ENCODE measurements at regions not wholly inside any gene's neighbourhood (a gene's known extent, or its start where the extent isn't known, plus 50 kb on each side); places are given as distances from the start of the nearest gene placed in this dataset.

DNA sequence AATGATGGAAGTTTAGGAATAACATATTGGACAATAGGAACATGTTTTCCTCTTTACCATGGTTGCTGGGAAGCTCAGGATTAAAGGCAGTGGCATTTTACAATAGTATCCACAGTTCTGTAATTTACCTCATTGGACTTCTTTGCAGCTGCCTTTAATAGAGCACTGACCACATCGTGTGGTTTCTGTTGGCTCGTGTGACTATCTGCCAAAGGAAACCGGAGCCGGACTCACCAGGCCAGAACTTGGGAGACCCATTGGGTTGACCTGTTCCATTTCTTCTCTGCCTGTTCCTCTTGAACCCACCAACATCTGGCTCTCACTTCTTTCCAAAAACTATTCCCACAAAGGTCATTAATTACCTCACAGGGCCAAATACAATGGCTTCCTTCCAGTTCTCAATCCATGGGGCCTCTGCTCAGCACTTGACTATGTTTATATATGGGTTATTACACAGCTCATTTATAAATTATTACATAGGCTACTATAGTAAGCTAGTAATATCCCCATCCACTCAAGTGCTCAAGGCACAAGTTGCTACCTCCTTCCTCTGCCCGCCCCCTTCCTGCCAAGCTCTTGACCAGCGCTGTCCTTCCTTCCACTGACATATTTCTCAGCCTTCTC lies 121.5 kb upstream of the VASH1 start:
- Mint-ChIP-seq H3K4me3 (no peak overlapping the region), H3K36me3 (ENCODE audit: low read depth) (no peaks in the 10 kb centered on the region), H3K4me1 (ENCODE audit: low read depth) (no peaks in the 10 kb centered on the region), H3K9me3 (peaks cover 2% of the 10 kb centered on the region), H3K27me3 (peaks cover 24% of the 10 kb centered on the region), H3K27ac (no peak overlapping the region)
- DNase-seq = no peak

DNA sequence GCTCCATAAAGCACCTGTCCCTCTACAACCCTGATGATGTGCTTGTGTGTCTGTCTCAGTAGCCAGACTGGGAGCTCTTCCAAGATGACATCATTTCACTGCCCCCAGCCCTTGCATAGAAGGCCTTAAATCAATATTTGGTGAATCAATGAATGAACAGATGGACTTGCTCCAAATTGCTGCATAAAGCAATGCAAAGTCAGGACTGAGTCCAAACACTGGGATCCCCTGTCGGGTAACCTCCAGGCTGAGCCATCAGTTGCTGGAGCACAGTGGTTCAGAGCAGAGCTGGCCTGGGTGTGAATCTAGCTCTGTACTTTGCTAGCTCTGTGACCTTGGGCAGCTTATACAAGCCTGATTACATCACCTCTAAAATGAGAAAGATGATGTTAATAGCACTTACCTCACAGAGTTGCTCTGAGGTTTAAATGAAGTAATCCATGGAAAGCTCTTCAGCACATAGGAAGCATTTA lies 120.3 kb upstream of the VASH1 start:
- Mint-ChIP-seq H3K27me3 (peaks cover 28% of the 10 kb centered on the region), H3K36me3 (ENCODE audit: low read depth) (no peaks in the 10 kb centered on the region), H3K4me3 (no peak overlapping the region), H3K9me3 (peaks cover 2% of the 10 kb centered on the region), H3K4me1 (ENCODE audit: low read depth) (no peaks in the 10 kb centered on the region), H3K27ac (no peak overlapping the region)
- no peak for DNase-seq

DNA sequence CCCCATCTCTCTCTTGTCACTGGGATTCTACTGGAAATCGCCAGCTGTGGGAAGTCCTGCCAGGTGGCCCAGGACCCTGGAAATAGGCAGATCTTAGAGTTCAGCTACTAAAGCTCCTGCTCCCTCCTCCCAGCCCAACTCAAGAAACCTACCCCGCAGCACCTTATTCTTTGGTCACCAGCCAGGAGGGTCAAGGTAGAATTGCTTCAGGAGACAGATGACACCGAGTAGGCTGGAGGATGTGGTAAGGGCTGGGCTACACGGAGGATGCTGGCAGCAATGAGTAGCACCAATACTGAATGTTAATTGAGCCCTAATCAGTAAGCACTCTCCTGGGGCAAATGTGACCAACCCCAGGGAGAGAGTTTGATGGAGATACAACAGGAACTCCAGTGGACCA lies 119.7 kb upstream of the VASH1 start:
- Mint-ChIP-seq H3K27ac (no peak overlapping the region), H3K4me3 (no peak overlapping the region), H3K9me3 (peaks cover 2% of the 10 kb centered on the region), H3K36me3 (ENCODE audit: low read depth) (no peaks in the 10 kb centered on the region), H3K4me1 (ENCODE audit: low read depth) (no peaks in the 10 kb centered on the region), H3K27me3 (peaks cover 27% of the 10 kb centered on the region)
- no peak for DNase-seq

DNA sequence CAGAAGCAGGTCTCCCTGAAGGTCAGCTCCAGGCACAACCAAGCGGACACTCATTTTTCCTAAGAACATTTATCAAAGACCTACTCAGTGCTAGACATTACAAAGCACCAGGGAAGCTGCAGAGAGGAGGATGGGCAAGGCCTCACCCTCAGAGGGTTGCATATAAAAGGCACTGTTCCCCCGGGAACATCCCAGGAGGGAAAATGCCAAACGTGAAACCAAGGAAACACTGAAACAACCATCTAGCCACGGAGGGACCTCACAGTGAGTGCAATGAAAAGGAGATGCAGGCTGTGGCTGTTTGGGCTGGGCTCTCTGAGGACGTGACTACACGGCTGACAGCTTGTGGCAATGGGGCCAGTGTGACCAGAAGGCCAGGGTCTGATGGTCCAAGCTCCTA lies 117.4 kb upstream of the VASH1 start:
- Mint-ChIP-seq H3K4me3 (no peak overlapping the region), H3K4me1 (ENCODE audit: low read depth) (no peaks in the 10 kb centered on the region), H3K27ac (no peak overlapping the region), H3K9me3 (no peaks in the 10 kb centered on the region), H3K36me3 (ENCODE audit: low read depth) (no peaks in the 10 kb centered on the region), H3K27me3 (peaks cover 27% of the 10 kb centered on the region)
- DNase-seq = no peak

DNA sequence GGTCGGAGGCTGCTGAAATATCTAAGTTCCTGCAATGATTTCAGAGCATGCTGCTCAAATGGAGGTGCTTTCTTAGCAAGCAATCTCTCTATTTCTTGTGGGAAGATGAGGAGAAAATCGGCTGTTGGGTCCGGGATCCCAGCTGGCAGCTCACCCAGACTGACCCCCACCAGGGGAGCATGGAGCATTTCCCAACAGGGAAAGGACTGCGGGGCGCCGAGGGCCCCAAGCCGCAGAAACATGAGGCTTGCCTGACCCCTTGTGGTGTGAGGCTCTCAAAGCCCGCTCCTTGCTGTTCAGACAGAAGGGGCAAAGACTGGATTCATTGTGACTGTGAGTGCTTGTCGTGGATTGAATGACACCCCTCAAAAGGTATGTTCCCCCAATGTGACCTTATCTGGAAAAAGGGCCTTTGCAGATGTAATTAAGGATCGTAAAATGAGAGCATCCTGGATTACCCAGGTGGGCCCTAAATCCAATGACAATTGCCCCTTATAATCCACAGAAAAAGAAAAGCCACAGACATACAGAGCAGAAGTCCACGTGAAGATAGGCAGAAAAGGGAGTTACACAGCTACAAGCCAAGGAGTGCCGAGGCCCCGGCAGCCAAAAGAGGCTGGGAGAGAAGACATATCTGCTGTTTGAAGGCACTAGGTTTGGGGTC lies 116.3 kb upstream of the VASH1 start:
- no peaks in the 10 kb centered on the region for H3K9me3 Mint-ChIP-seq
- no peak for DNase-seq
- H3K4me1 Mint-ChIP-seq (ENCODE audit: low read depth) = no peaks in the 10 kb centered on the region
- H3K27ac Mint-ChIP-seq = no peak overlapping the region
- H3K4me3 Mint-ChIP-seq = no peak overlapping the region
- no peaks in the 10 kb centered on the region for H3K36me3 Mint-ChIP-seq (ENCODE audit: low read depth)
- H3K27me3 Mint-ChIP-seq = peaks cover 27% of the 10 kb centered on the region

DNA sequence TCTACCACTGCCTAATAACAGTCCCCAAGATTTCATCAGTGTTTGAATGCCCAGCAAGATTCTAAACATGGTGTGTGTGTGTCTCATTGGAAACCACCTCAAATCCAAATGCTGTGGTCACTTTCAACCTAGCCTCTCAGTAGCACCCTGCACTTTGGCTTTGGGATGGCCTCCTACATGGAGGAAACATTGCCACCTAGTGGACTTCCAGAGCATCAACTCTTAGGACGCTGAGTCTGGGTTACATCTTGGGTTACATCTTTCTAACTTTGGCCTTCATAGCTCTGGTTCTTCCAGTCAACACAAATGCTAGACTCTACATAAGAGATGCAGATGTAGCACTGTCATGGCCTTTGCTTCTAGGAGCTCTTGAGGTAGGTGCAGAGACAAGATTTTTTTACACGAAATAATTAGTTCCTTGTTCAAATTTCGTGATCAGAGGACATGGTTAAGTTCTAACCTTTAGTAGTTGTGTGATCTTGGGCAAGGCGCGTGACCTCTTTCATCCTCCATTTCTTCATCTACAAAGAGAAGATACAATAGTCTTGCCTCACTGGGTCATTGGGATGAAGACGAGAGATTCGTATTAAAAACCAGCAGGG lies 113.5 kb upstream of the VASH1 start:
- H3K36me3 Mint-ChIP-seq (ENCODE audit: low read depth) = no peaks in the 10 kb centered on the region
- no peak overlapping the region for H3K27ac Mint-ChIP-seq
- DNase-seq = no peak
- H3K27me3 Mint-ChIP-seq = peaks cover 22% of the 10 kb centered on the region
- no peaks in the 10 kb centered on the region for H3K4me1 Mint-ChIP-seq (ENCODE audit: low read depth)
- no peaks in the 10 kb centered on the region for H3K9me3 Mint-ChIP-seq
- no peak overlapping the region for H3K4me3 Mint-ChIP-seq

DNA sequence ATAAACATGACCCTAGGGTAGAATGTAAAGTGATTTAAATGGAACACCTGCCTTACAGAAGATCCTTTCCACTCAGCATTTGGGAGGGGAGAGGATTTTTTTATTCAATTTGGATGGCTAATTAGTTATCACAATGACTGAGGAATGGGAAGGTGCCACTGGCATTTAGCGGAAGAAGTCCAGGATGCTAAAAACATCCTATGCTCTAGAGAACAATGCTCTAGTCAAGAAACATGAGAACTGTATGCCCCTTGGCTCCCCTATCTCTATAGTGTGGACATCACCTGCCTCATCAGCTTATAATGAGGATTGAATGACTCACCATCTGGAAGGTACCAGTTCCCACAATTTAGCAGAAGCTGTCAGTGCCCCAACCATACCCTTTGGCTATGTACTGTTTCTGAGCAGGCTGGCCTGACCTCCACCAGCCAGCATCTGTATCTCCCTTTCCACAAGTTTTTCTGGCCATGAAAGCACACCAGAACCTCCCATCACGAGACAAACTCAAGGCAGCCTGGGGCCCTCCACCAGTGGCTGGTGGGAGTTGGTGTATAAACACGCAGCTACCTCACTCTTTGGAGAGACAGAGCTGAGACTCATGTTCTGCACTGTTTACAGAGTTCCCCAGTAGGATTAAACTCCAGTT lies 109.7 kb upstream of the VASH1 start:
- Mint-ChIP-seq H3K9me3 (no peaks in the 10 kb centered on the region), H3K36me3 (ENCODE audit: low read depth) (no peaks in the 10 kb centered on the region), H3K27me3 (peaks cover 9% of the 10 kb centered on the region), H3K27ac (no peak overlapping the region), H3K4me1 (ENCODE audit: low read depth) (no peaks in the 10 kb centered on the region), H3K4me3 (no peak overlapping the region)
- DNase-seq = no peak

DNA sequence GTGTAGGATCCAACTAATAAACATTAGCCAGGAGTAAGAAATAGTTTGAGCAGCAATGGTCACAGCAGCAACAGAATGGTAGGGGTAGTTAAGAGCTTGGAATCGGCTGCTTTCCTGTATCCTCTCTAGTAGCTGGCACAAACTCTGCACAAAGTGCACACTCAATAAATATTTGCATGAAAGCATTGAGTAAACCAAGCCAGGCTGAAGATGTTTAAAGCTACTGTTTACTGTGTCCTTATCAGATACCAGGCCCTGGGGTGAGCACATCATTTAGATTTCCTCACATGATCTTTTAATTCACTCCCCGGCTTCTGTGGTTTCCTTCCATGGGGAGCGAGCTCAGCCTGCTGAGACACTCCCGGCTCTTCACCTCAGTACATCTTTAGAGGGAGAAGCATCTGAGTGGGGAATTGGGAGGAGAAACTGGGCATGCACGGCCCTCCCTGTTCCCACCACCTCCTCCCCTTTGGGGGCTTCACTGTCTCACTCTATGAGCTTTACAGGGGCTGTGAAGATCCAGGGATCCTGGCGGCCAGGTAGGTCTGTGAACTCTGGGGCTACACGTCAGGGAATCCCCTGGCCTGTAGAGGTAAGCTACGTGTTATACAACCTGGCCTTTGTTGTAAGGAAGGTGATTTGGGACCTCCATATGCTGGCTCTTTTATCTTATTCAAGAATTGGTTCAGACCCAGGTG lies 107.2 kb upstream of the VASH1 start:
- no peaks in the 10 kb centered on the region for H3K36me3 Mint-ChIP-seq (ENCODE audit: low read depth)
- DNase-seq = no peak
- peaks cover 7% of the 10 kb centered on the region for H3K27me3 Mint-ChIP-seq
- H3K9me3 Mint-ChIP-seq = peaks cover 1% of the 10 kb centered on the region
- no peak overlapping the region for H3K27ac Mint-ChIP-seq
- no peaks in the 10 kb centered on the region for H3K4me1 Mint-ChIP-seq (ENCODE audit: low read depth)
- no peak overlapping the region for H3K4me3 Mint-ChIP-seq

DNA sequence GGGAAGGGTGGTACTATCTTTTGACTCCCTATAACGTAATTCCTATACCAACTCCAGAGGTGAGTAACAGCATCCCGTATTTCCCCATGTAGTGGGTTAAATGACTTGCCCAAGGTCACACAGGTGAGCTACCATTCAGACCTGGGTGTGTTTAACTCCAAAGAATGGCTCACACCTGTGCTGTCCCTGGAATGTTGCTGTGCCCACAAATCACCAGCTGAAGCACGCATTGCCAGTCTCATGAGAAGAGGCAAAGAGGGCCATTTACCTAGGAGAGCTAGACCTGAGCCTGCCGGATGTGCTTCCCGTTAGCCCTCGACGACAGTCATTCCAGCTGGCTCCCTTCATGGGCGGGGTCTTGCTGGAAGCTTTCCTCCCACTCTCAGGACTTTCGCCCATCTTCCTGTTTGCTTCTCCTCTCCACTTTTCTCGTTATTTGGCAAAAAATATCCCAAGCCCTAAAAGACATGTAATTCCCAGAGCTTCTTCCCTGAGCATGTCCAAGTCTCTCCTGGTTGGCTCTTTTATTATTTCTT lies 106.6 kb upstream of the VASH1 start:
- no peaks in the 10 kb centered on the region for H3K36me3 Mint-ChIP-seq (ENCODE audit: low read depth)
- no peak for DNase-seq
- H3K27ac Mint-ChIP-seq = no peak overlapping the region
- H3K4me3 Mint-ChIP-seq = no peak overlapping the region
- no peaks in the 10 kb centered on the region for H3K4me1 Mint-ChIP-seq (ENCODE audit: low read depth)
- H3K27me3 Mint-ChIP-seq = peaks cover 10% of the 10 kb centered on the region
- peaks cover 4% of the 10 kb centered on the region for H3K9me3 Mint-ChIP-seq

DNA sequence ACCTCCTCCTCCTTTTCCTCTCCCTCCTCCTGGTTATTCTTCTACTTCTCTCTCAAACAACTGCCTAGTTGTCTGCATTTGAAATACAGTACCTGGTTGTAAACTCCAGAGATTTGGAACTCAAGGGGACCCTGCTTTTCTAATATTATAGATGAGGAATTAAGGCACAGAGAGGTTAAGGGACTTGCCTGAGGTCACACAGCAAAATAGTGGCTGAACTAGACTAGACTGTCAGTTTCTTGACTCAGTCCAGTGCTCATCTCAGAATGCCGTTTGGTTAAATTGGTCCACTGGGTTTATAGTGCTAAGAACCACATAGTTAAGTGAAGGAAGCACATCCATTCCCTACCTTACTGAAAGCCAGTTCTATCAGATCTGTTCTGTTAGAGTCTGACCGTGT lies 105.9 kb upstream of the VASH1 start:
- Mint-ChIP-seq H3K9me3 (peaks cover 4% of the 10 kb centered on the region), H3K27ac (no peak overlapping the region), H3K27me3 (peaks cover 16% of the 10 kb centered on the region), H3K36me3 (ENCODE audit: low read depth) (no peaks in the 10 kb centered on the region), H3K4me3 (no peak overlapping the region), H3K4me1 (ENCODE audit: low read depth) (no peaks in the 10 kb centered on the region)
- DNase-seq = no peak

DNA sequence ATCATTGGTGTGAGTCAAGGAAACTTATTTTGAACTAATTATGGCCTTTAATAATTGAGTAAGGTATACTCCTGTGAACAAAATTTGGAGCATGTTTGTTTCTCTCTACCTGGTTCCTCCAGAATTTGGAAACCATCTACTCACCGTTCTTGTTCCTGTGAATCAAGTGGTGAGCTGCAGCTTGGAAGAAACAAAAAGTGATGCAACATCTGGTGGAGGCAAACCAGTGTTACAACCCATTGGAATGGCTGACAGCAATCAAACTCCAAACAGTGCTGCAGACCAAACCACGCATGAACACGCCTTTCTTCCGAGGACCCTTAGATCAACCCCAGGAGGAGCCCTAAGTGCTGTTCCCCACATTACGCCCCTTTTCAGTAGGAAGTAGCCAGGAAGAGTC lies 104.7 kb upstream of the VASH1 start:
- H3K4me3 Mint-ChIP-seq = no peak overlapping the region
- peaks cover 4% of the 10 kb centered on the region for H3K9me3 Mint-ChIP-seq
- no peaks in the 10 kb centered on the region for H3K4me1 Mint-ChIP-seq (ENCODE audit: low read depth)
- no peak for DNase-seq
- H3K36me3 Mint-ChIP-seq (ENCODE audit: low read depth) = no peaks in the 10 kb centered on the region
- H3K27me3 Mint-ChIP-seq = peaks cover 21% of the 10 kb centered on the region
- H3K27ac Mint-ChIP-seq = no peak overlapping the region

DNA sequence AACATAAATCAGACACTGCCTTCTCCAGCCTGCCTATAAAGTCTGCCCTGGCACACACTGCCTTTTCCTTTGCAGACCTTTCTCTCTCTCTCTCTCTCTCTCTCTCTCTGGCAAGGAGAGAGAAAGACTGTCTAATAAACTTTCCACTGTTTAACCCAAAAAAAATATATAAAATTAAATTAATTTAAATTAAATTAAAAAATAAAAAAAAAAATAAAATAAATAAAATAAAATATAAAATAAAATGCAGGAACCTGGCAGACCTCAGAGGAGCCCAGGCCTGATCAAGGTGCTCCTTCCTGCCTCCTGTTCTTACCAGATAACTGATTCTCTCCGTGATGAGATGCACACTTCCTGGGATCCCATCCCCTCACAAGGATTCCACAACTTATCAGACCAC lies 103.9 kb upstream of the VASH1 start:
- no peaks in the 10 kb centered on the region for H3K36me3 Mint-ChIP-seq (ENCODE audit: low read depth)
- no peak overlapping the region for H3K4me3 Mint-ChIP-seq
- H3K4me1 Mint-ChIP-seq (ENCODE audit: low read depth) = no peaks in the 10 kb centered on the region
- H3K9me3 Mint-ChIP-seq = peaks cover 4% of the 10 kb centered on the region
- DNase-seq = no peak
- H3K27ac Mint-ChIP-seq = no peak overlapping the region
- H3K27me3 Mint-ChIP-seq = peaks cover 27% of the 10 kb centered on the region

DNA sequence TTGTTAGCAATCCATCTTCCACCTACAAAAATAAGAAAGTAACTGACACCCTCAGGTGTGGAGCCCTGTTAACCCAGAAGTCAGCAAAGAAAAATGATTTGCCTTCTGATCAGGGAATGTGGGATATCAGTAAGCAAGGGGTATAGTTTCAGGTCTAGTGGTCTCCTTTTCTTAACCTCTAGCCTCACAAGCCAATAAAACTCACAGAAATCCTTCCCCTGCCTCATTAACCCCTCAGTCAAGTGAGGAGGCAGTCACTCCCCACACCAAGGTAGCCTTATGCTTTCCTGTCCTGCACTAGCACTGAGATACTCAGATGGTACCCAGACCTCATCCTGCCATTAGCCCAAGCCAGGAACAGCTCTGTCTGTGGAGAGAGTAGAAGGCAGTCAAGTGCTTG lies 103.4 kb upstream of the VASH1 start:
- no peak overlapping the region for H3K4me3 Mint-ChIP-seq
- H3K27me3 Mint-ChIP-seq = peaks cover 29% of the 10 kb centered on the region
- peaks cover 4% of the 10 kb centered on the region for H3K9me3 Mint-ChIP-seq
- H3K36me3 Mint-ChIP-seq (ENCODE audit: low read depth) = no peaks in the 10 kb centered on the region
- no peak overlapping the region for H3K27ac Mint-ChIP-seq
- no peak for DNase-seq
- H3K4me1 Mint-ChIP-seq (ENCODE audit: low read depth) = no peaks in the 10 kb centered on the region

DNA sequence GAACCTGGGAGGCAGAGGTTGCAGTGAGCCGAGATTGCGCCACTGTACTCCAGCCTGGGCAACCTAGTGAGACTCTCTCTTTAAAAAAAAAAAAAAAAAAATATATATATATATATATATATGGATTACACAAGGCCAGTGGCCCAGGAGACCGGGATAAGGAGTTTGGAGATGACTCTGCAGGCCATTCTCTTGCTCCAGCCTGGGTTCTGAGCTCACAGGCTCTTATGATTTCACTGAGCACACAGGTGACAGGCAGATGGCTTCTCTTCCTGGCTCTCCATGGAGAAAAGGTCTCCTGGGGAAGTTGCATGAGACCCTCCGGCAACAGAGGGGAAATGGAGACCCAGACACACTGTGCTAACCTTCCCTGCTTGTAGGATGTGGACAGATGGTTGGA lies 98.7 kb upstream of the VASH1 start:
- Mint-ChIP-seq H3K4me3 (no peak overlapping the region), H3K36me3 (ENCODE audit: low read depth) (no peaks in the 10 kb centered on the region), H3K27ac (no peak overlapping the region), H3K27me3 (peaks cover 33% of the 10 kb centered on the region), H3K4me1 (ENCODE audit: low read depth) (no peaks in the 10 kb centered on the region), H3K9me3 (peaks cover 4% of the 10 kb centered on the region)
- no peak for DNase-seq

Data from activated T-cell treated with anti-CD3 and anti-CD28 coated beads, Interleukin-2, amount 50 U/mL, for 24 hours (primary cell).